DOHH2 (cell line): ENCODE measurements at regions not wholly inside any gene's neighbourhood (a gene's known extent, or its start where the extent isn't known, plus 50 kb on each side); places are given as distances from the start of the nearest gene placed in this dataset.
"Not testable (repeated sequence)": the region's sequence is repeated elsewhere in the genome, so short reads cannot be mapped to it uniquely, and the experiment has no call there.

Experiments used
- H3F3A ChIP-seq: fragments of 200-600 bp; sonication (generic), shearing (Covaris generic); 2 replicates; pipeline ENCODE4 v1.6.0; 2016; ENCODE audit warnings: antibody characterized with exemption, mild to moderate bottlenecking; ENCODE audit not compliant: control insufficient read depth, insufficient read depth
- H3K27ac ChIP-seq: fragments of 200-600 bp; sonication (generic); 2 replicates; pipeline ENCODE4 v1.5.1; 2014; ENCODE audit warnings: low read depth, mild to moderate bottlenecking, low read length, moderate library complexity
- H3K27me3 ChIP-seq: fragments of 200-600 bp; sonication (generic); 2 replicates; pipeline ENCODE4 v1.6.1; 2014; ENCODE audit warnings: mild to moderate bottlenecking, low read length, mixed read lengths; ENCODE audit not compliant: control insufficient read depth
- H3K36me3 ChIP-seq: fragments of 200-600 bp; sonication (generic); 2 replicates; pipeline ENCODE4 v1.6.1; 2014; ENCODE audit warnings: mild to moderate bottlenecking, low read length, moderate library complexity, mixed read lengths; ENCODE audit not compliant: control insufficient read depth
- H3K4me1 ChIP-seq: fragments of 200-600 bp; sonication (generic); 2 replicates; pipeline ENCODE4 v1.6.1; 2014; ENCODE audit warnings: mild to moderate bottlenecking, low read length, mixed read lengths; ENCODE audit not compliant: control insufficient read depth
- H3K4me2 ChIP-seq: fragments of 200-600 bp; sonication (generic); 2 replicates; pipeline ENCODE4 v1.6.0; 2014; ENCODE audit warnings: mild to moderate bottlenecking, low read length, moderate library complexity
- H3K4me3 ChIP-seq: fragments of 200-600 bp; sonication (generic); 2 replicates; pipeline ENCODE4 v1.5.1; 2014; ENCODE audit warnings: mild to moderate bottlenecking, low read length, mixed read lengths
- H3K79me2 ChIP-seq: fragments of 200-600 bp; sonication (generic); 2 replicates; pipeline ENCODE4 v1.6.1; 2014; ENCODE audit warnings: mild to moderate bottlenecking, low read length, mixed read lengths; ENCODE audit not compliant: control insufficient read depth
- H3K9me2 ChIP-seq: fragments of 200-600 bp; sonication (generic); replicated peaks from 2 replicates; pipeline ENCODE4 v1.6.1; 2014; ENCODE audit warnings: mild to moderate bottlenecking, low read length, mixed read lengths; ENCODE audit not compliant: control insufficient read depth
- H3K9me3 ChIP-seq: fragments of 200-600 bp; sonication (generic); 2 replicates; pipeline ENCODE4 v1.6.1; 2014; ENCODE audit warnings: antibody characterized with exemption, low read length, mixed read lengths; ENCODE audit not compliant: control insufficient read depth, insufficient read depth
- H4K20me1 ChIP-seq: fragments of 200-600 bp; sonication (generic); 2 replicates; pipeline ENCODE4 v1.6.0; 2014; ENCODE audit warnings: low read depth, mild to moderate bottlenecking, antibody characterized with exemption, low read length, moderate library complexity; ENCODE audit not compliant: control insufficient read depth, insufficient read depth

- not testable (repeated sequence) for H3K9me3 ChIP-seq, H3K4me1 ChIP-seq, H3F3A ChIP-seq, H3K27me3 ChIP-seq, H3K4me3 ChIP-seq, H3K79me2 ChIP-seq, H4K20me1 ChIP-seq, H3K27ac ChIP-seq, H3K36me3 ChIP-seq, H3K4me2 ChIP-seq, H3K9me2 ChIP-seq
These were observed 168.3 kb upstream of the OR4C13 start for GRCh38 chr11:49783841-49784240.

- H3K4me1 ChIP-seq, H3K27me3 ChIP-seq, H3K4me3 ChIP-seq, H3K9me2 ChIP-seq, H3K4me2 ChIP-seq, H3K27ac ChIP-seq, H3K79me2 ChIP-seq, H3K36me3 ChIP-seq, H3K9me3 ChIP-seq, H4K20me1 ChIP-seq, H3F3A ChIP-seq: not testable (repeated sequence)
These were observed 162.4 kb upstream of the OR4C13 start for GRCh38 chr11:49789787-49790186.

GRCh38 chr11:49798206-49798837 lies 153.9 kb upstream of the OR4C13 start:
- not testable (repeated sequence) for H3K79me2 ChIP-seq, H4K20me1 ChIP-seq, H3K9me3 ChIP-seq, H3K36me3 ChIP-seq, H3F3A ChIP-seq, H3K9me2 ChIP-seq, H3K4me2 ChIP-seq, H3K4me1 ChIP-seq, H3K4me3 ChIP-seq, H3K27me3 ChIP-seq, H3K27ac ChIP-seq

GRCh38 chr11:49817705-49818430 lies 134.3 kb upstream of the OR4C13 start:
- not testable (repeated sequence) for H3K27me3 ChIP-seq, H3K9me3 ChIP-seq, H3K4me2 ChIP-seq, H3F3A ChIP-seq, H3K27ac ChIP-seq, H3K79me2 ChIP-seq, H3K4me3 ChIP-seq, H4K20me1 ChIP-seq, H3K9me2 ChIP-seq, H3K36me3 ChIP-seq, H3K4me1 ChIP-seq

- not testable (repeated sequence) for H3K79me2 ChIP-seq, H4K20me1 ChIP-seq, H3K27me3 ChIP-seq, H3K9me3 ChIP-seq, H3K4me1 ChIP-seq, H3K9me2 ChIP-seq, H3F3A ChIP-seq, H3K4me3 ChIP-seq, H3K27ac ChIP-seq, H3K4me2 ChIP-seq, H3K36me3 ChIP-seq
These were observed 129.0 kb upstream of the OR4C13 start for GRCh38 chr11:49823188-49823587.

GRCh38 chr11:49850541-49850940 lies 101.7 kb upstream of the OR4C13 start:
- H3K79me2 ChIP-seq, H4K20me1 ChIP-seq, H3K36me3 ChIP-seq, H3K9me2 ChIP-seq, H3K27ac ChIP-seq, H3K9me3 ChIP-seq, H3K4me1 ChIP-seq, H3K27me3 ChIP-seq, H3K4me3 ChIP-seq, H3K4me2 ChIP-seq, H3F3A ChIP-seq: not testable (repeated sequence)
